ENCODE measurements at regions not wholly inside any gene's neighbourhood (a gene's known extent, or its start where the extent isn't known, plus 50 kb on each side); places are given as distances from the start of the nearest gene placed in this dataset.

DNA sequence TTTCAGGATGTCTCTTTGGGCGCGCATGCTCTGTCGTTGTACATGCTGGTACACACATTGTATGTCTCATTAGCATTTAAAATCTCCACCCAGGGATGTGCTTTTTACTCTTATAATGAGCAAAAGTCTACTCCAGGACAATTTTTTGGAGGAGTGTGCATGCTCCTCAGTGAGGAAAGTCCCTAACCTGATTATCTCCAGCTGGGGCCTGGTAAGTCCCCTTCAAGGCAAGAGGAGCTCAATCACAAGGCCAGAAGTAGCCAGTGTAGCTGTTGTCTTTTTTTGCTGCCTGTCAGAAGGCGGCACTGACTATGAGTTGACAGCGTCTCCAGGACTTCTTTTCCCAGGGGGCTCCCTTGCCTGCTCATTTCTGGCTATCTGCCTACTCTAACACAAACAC, 218.3 kb upstream of the CNTN1 start:
- H3K4me1 Mint-ChIP-seq (ENCODE audit: unreplicated experiment) = peaks cover 6% of the 10 kb centered on the region
- no peak overlapping the region for H3K27ac Mint-ChIP-seq
- no peaks in the 10 kb centered on the region for H3K36me3 Mint-ChIP-seq
- no peaks in the 10 kb centered on the region for H3K27me3 Mint-ChIP-seq
- TF ChIP-seq, protein P1, sequence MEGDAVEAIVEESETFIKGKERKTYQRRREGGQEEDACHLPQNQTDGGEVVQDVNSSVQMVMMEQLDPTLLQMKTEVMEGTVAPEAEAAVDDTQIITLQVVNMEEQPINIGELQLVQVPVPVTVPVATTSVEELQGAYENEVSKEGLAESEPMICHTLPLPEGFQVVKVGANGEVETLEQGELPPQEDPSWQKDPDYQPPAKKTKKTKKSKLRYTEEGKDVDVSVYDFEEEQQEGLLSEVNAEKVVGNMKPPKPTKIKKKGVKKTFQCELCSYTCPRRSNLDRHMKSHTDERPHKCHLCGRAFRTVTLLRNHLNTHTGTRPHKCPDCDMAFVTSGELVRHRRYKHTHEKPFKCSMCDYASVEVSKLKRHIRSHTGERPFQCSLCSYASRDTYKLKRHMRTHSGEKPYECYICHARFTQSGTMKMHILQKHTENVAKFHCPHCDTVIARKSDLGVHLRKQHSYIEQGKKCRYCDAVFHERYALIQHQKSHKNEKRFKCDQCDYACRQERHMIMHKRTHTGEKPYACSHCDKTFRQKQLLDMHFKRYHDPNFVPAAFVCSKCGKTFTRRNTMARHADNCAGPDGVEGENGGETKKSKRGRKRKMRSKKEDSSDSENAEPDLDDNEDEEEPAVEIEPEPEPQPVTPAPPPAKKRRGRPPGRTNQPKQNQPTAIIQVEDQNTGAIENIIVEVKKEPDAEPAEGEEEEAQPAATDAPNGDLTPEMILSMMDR (conservative IDR thresholded peaks at IDR 0.05) = no peak
- H3K4me3 Mint-ChIP-seq = no peak overlapping the region
- no peak for DNase-seq (ENCODE audit: extremely low spot score, unreplicated experiment)
- H3K9me3 Mint-ChIP-seq = peaks cover 4% of the 10 kb centered on the region

DNA sequence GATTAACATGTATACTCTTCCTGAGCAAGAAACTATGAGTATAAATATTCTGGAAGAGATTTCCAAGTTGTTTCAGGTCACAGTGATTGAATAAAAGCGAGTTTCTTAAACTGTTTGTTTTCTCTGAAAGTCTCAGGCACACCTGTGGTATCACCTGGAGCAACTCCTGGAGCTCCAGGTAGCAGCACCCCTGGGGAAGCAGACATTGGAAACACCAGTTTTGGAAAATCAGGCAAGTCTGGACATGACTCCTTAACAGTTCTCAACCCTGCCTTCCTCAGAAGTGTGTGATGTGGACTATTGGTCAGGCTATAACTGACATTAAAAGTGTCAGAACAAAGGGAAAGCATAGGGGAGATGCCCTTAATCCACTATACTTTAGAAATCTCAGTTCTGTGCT, 217.6 kb upstream of the CNTN1 start:
- Mint-ChIP-seq H3K4me3 (no peak overlapping the region), H3K4me1 (ENCODE audit: unreplicated experiment) (peaks cover 6% of the 10 kb centered on the region), H3K27ac (no peak overlapping the region), H3K36me3 (no peaks in the 10 kb centered on the region), H3K9me3 (peaks cover 10% of the 10 kb centered on the region), H3K27me3 (no peaks in the 10 kb centered on the region)
- no peak for DNase-seq (ENCODE audit: extremely low spot score, unreplicated experiment)
- TF ChIP-seq, protein P1 (conservative IDR thresholded peaks at IDR 0.05) = no peak

DNA sequence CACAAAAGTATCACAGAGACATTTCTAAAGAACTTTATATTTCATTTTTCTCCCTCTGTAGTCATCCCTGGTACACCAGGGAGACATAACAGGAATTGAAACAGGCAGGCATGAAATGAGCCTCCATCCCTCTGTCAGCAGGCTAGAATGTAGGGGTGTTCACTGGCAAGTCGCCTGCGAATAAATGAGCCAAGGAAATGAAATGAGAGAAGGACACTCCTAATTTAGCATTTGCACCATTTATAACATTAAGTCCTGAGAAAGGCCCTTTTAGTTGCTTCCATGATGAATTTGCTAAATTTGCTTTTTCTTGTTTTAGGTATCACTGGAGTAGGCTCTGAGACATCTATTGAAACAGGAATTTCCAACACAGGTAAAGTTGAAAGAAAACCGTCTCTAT, 192.4 kb upstream of the CNTN1 start:
- Mint-ChIP-seq H3K9me3 (no peaks in the 10 kb centered on the region), H3K27me3 (no peaks in the 10 kb centered on the region), H3K4me3 (no peak overlapping the region), H3K36me3 (no peaks in the 10 kb centered on the region), H3K4me1 (ENCODE audit: unreplicated experiment) (no peaks in the 10 kb centered on the region), H3K27ac (no peak overlapping the region)
- DNase-seq (ENCODE audit: extremely low spot score, unreplicated experiment) = no peak
- TF ChIP-seq, protein P1 (conservative IDR thresholded peaks at IDR 0.05) = no peak

DNA sequence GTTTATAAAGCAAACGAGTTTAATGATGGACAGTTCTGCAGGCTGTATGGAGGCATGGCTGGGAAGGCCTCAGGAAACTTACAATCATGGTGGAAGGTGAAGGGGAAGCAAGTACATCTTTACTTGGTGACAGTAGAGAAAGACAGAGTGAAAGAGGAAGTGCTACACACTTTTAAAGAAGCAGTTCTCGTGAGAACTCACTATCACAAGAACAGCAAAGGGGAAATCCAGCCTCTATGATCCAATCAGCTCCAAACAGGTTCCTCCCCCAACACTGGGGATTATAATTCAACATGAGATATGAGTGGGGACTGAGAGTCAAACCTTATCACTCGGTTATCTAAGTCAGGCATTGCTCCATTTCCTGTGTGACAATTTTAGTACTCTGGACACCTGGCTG, 189.9 kb upstream of the CNTN1 start:
- no peaks in the 10 kb centered on the region for H3K36me3 Mint-ChIP-seq
- TF ChIP-seq, protein P1 (conservative IDR thresholded peaks at IDR 0.05) = no peak
- no peaks in the 10 kb centered on the region for H3K4me1 Mint-ChIP-seq (ENCODE audit: unreplicated experiment)
- no peaks in the 10 kb centered on the region for H3K9me3 Mint-ChIP-seq
- no peak overlapping the region for H3K27ac Mint-ChIP-seq
- no peaks in the 10 kb centered on the region for H3K27me3 Mint-ChIP-seq
- no peak for DNase-seq (ENCODE audit: extremely low spot score, unreplicated experiment)
- no peak overlapping the region for H3K4me3 Mint-ChIP-seq

DNA sequence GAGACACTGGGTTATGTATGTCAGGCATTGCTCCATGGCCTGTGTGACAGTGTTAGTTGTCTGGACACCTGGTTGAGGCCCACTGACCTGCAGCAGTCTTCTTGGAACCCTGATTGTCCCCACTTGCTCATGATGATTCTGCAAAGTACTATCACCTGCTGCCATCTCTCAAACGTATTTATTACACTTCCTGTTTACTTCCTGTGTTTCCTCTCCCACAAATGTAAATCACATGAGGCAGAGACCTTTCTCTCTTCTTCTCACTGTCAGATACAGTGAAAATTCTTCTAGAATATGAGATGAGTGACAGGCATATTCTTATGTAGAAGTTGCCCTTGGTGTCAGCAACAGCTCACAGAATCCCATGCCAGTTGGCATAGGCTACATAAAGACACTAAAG, 186.9 kb upstream of the CNTN1 start:
- Mint-ChIP-seq H3K27ac (no peak overlapping the region), H3K27me3 (no peaks in the 10 kb centered on the region), H3K4me1 (ENCODE audit: unreplicated experiment) (no peaks in the 10 kb centered on the region), H3K4me3 (no peak overlapping the region), H3K36me3 (no peaks in the 10 kb centered on the region), H3K9me3 (no peaks in the 10 kb centered on the region)
- TF ChIP-seq, protein P1 (conservative IDR thresholded peaks at IDR 0.05) = no peak
- DNase-seq (ENCODE audit: extremely low spot score, unreplicated experiment) = no peak

DNA sequence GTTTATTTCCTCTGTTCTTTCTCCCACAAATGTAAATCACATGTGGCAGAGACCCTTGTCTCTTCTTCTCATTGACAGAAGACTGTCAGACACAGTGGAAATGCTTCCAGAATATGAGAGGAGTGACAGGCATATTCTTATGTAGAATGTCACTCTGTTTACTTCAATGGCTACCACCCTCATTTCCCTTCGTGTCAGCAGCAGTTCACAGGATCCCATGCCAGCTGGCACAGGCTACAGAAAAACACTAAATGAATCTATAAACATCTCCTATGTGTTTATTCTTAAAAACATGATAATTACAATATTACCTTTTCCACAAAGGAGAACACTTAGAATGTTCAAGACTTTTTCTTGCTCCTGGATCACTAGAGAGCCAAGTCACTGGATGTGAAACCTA, 183.8 kb upstream of the CNTN1 start:
- H3K9me3 Mint-ChIP-seq = no peaks in the 10 kb centered on the region
- no peak overlapping the region for H3K4me3 Mint-ChIP-seq
- no peaks in the 10 kb centered on the region for H3K36me3 Mint-ChIP-seq
- H3K4me1 Mint-ChIP-seq (ENCODE audit: unreplicated experiment) = no peaks in the 10 kb centered on the region
- no peak for DNase-seq (ENCODE audit: extremely low spot score, unreplicated experiment)
- TF ChIP-seq, protein P1 (conservative IDR thresholded peaks at IDR 0.05) = no peak
- H3K27ac Mint-ChIP-seq = no peak overlapping the region
- H3K27me3 Mint-ChIP-seq = no peaks in the 10 kb centered on the region
